PC-9 (cell line): ENCODE measurements at regions not wholly inside any gene's neighbourhood (a gene's known extent, or its start where the extent isn't known, plus 50 kb on each side); places are given as distances from the start of the nearest gene placed in this dataset.

Experiments
- BruUV-seq: library from RNA; stranded (reverse); fragments of 400-500 nt; replicated peaks from 2 replicates; lab custom pipeline; 2021; lab: Mats Ljungman, UMichigan
- CTCF ChIA-PET: fragments of 300-600 bp; sonication (Branson Sonifier 250); formaldehyde crosslinking; loops from one replicate; lab custom pipeline; 2022; ENCODE audit warnings: antibody characterized with exemption; lab: Charles Lee
- POLR2A ChIA-PET: fragments of 300-600 bp; sonication (Branson Sonifier 250); formaldehyde crosslinking; loops from one replicate; lab custom pipeline; 2022; ENCODE audit warnings: antibody characterized with exemption; ENCODE audit not compliant: unreplicated experiment; lab: Charles Lee
- DNase-seq, 2 experiments: peaks; one replicate each; pipeline versions ENCODE4 v3.0.0 to v3.0.0-alpha.2; 2015 to 2022; ENCODE audit warnings: mixed read lengths in 1 of 2
- H2AFZ ChIP-seq: fragments of 200-600 bp; sonication (generic); 2 replicates; pipeline ENCODE4 v1.8.1; 2017; ENCODE audit warnings: antibody characterized with exemption
- H3F3A ChIP-seq: fragments of 200-600 bp; sonication (generic); 2 replicates; pipeline ENCODE4 v1.8.1; 2017; ENCODE audit warnings: antibody characterized with exemption, mild to moderate bottlenecking, low read depth; ENCODE audit not compliant: insufficient read depth
- H3K27ac ChIP-seq: fragments of 200-600 bp; sonication (generic); 2 replicates; pipeline ENCODE4 v1.6.1; 2016; ENCODE audit warnings: mixed run types
- H3K27me3 ChIP-seq: fragments of 200-600 bp; sonication (generic); 2 replicates; pipeline ENCODE4 v1.6.1; 2016; ENCODE audit warnings: low read depth, mixed run types; ENCODE audit not compliant: insufficient read depth
- H3K36me3 ChIP-seq: fragments of 200-600 bp; sonication (generic); 2 replicates; pipeline ENCODE4 v1.6.1; 2016; ENCODE audit warnings: low read depth, mixed run types
- H3K4me1 ChIP-seq: fragments of 200-600 bp; sonication (generic); replicated peaks from 2 replicates; pipeline ENCODE4 v1.6.1; 2016; ENCODE audit warnings: mixed run types; ENCODE audit not compliant: insufficient read depth
- H3K4me2 ChIP-seq: fragments of 200-600 bp; sonication (generic); 2 replicates; pipeline ENCODE4 v1.6.1; 2017; ENCODE audit warnings: mixed run types
- H3K4me3 ChIP-seq: fragments of 200-600 bp; sonication (generic); 2 replicates; pipeline ENCODE4 v1.6.1; 2016; ENCODE audit warnings: mixed run types
- H3K79me2 ChIP-seq: fragments of 200-600 bp; sonication (generic); 2 replicates; pipeline ENCODE4 v1.6.1; 2017; ENCODE audit warnings: low read depth, mixed run types
- H3K9me2 ChIP-seq: fragments of 200-600 bp; sonication (generic); 2 replicates; pipeline ENCODE4 v1.8.1; 2017; ENCODE audit warnings: mild to moderate bottlenecking; ENCODE audit not compliant: insufficient read depth
- H3K9me3 ChIP-seq: fragments of 200-600 bp; sonication (generic); 2 replicates; pipeline ENCODE4 v1.8.1; 2016; ENCODE audit warnings: low read depth; ENCODE audit not compliant: insufficient read depth
- H4K20me1 ChIP-seq: fragments of 200-600 bp; sonication (generic); 2 replicates; pipeline ENCODE4 v1.8.1; 2017; ENCODE audit not compliant: insufficient read depth
- CTCF ChIP-seq: fragments of 200-600 bp; sonication (generic); conservative IDR thresholded peaks from 2 replicates; pipeline ENCODE4 v1.6.1; 2017; ENCODE audit warnings: mixed run types, antibody characterized with exemption, mild to moderate bottlenecking, moderate library complexity
- EZH2 ChIP-seq: fragments of 200-600 bp; sonication (generic); IDR thresholded peaks from 2 replicates; pipeline ENCODE4 v1.8.0; 2017; ENCODE audit warnings: antibody characterized with exemption, low read depth
- intact Hi-C: fragments of 100-400 bp; cut with micrococcal nuclease; formaldehyde crosslinking; loops from one replicate; pipeline ENCODE4 v1.10.0; 2022; ENCODE audit not compliant: unreplicated experiment

DNA sequence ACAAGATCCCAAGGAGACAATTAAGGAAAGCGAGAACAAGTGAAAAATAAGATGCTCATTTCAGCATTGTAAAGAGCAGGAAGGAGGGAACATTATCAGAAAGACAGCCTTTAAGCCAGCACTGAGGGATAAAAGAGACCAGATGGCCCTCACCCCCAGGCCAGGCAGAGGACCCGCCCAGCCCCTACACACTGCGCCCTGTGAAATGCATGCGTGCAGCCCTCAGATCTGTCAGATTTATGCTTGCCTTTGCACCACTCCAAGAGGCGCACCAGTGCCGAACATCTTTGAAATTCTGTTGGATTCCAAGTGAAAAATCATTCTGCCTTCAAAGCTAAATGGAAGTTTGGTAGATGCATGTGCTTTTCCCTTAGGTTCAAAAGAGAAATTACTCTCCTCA lies 378.0 kb downstream of the MLLT3 start:
- H4K20me1 ChIP-seq: no peaks in the 10 kb centered on the region
- H3K27me3 ChIP-seq: no peaks in the 10 kb centered on the region
- BruUV-seq: no TSS peak
- H3K27ac ChIP-seq: no peak overlapping the region
- DNase-seq: no peak
- ChIA-PET POLR2A (interaction anchor here (0.7 kb wide), 1 partner anchor 362 kb away, joined by 11 read pairs; no protein-coding TSS in a partner anchor), CTCF (no interaction called here)
- no peaks in the 10 kb centered on the region for H3F3A ChIP-seq
- H3K36me3 ChIP-seq: no peaks in the 10 kb centered on the region
- no peak overlapping the region for H2AFZ ChIP-seq
- no peak overlapping the region for H3K4me2 ChIP-seq
- intact Hi-C loops: no loop called here
- H3K9me3 ChIP-seq: no peaks in the 10 kb centered on the region
- no peak overlapping the region for H3K4me3 ChIP-seq
- no peak for TF ChIP-seq CTCF
- no peaks in the 10 kb centered on the region for H3K9me2 ChIP-seq
- H3K4me1 ChIP-seq: no peaks in the 10 kb centered on the region
- no peaks in the 10 kb centered on the region for H3K79me2 ChIP-seq

DNA sequence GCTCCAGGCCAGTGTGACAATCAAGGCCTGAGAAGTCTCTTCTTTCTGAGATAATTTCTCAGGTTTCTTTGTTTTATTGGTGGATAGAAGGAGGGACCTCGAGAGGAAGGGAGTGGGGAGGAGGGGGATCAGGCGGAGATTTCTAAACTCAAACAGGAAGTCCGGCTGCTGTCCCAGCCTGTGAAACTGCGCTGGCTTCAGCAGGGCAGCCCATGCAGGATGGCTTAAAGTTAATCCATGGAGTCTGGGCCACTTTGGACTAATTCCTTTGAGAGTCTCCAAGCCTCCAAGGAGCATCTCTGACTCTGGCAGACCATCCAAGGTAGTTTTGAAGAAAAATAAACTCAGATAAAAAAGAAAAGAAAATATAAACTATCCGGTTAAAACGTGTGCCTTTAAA lies 378.5 kb downstream of the MLLT3 start:
- intact Hi-C loops: no loop called here
- Histone ChIP-seq H3K27me3 (no peaks in the 10 kb centered on the region), H3K4me1 (no peaks in the 10 kb centered on the region), H3K36me3 (no peaks in the 10 kb centered on the region), H3K79me2 (no peaks in the 10 kb centered on the region), H3F3A (no peaks in the 10 kb centered on the region), H2AFZ (no peak overlapping the region), H3K9me2 (no peaks in the 10 kb centered on the region), H3K4me2 (no peak overlapping the region), H4K20me1 (no peaks in the 10 kb centered on the region), H3K9me3 (no peaks in the 10 kb centered on the region), H3K4me3 (no peak overlapping the region), H3K27ac (no peak overlapping the region)
- ChIA-PET CTCF (no interaction called here), POLR2A (interaction anchor here (0.7 kb wide), 1 partner anchor 362 kb away, joined by 11 read pairs; no protein-coding TSS in a partner anchor)
- no peak for TF ChIP-seq EZH2
- TF ChIP-seq CTCF: no peak
- no peak for DNase-seq
- BruUV-seq: no TSS peak

- ChIA-PET POLR2A (no interaction called here), CTCF (no interaction called here)
- Histone ChIP-seq H3K79me2 (no peaks in the 10 kb centered on the region), H3K9me2 (no peaks in the 10 kb centered on the region), H3K4me1 (no peaks in the 10 kb centered on the region), H3K4me3 (no peak overlapping the region), H3F3A (no peaks in the 10 kb centered on the region), H3K27me3 (no peaks in the 10 kb centered on the region), H4K20me1 (no peaks in the 10 kb centered on the region), H3K4me2 (no peak overlapping the region), H2AFZ (no peak overlapping the region), H3K36me3 (no peaks in the 10 kb centered on the region), H3K27ac (no peak overlapping the region), H3K9me3 (no peaks in the 10 kb centered on the region)
- intact Hi-C loops: no loop called here
- TF ChIP-seq CTCF (no peak), EZH2 (no peak)
- BruUV-seq: no TSS peak
- no peak for DNase-seq
These were observed 379.6 kb downstream of the MLLT3 start for GRCh38 chr9:20242510-20243189.
